ENCODE measurements at regions not wholly inside any gene's neighbourhood (a gene's known extent, or its start where the extent isn't known, plus 50 kb on each side); places are given as distances from the start of the nearest gene placed in this dataset.

DNA sequence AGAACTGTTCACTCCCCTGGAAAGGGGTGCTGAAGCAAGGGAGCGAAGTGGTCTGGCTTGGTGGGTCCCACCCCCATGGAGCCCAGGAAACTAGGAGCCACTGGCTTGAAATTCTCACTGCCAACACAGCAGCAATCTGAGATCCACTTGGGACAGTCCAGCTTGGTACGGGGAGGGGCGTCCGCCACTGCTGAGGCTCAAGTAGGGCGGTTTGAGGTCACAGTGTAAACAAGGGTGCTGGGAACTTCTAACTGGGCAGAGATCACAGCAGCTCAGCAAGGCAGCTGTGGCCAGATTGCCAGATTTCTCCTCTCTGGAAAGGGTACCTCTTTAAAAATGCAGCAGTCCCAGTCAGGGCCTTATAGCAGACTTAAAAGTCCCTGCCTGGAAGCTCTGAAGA is 53.9 kb upstream of the GALNTL6 start:
- no peak overlapping the region for H3K27ac Mint-ChIP-seq (ENCODE audit: unreplicated experiment)
- no peak for TF ChIP-seq CTCF (IDR thresholded peaks at IDR 0.05)
- DNase-seq (ENCODE audit: low spot score), result no peak

GRCh38 chr4:171751538-171751937 is 61.7 kb upstream of the GALNTL6 start:
- H3K27ac Mint-ChIP-seq (ENCODE audit: unreplicated experiment), result no peak overlapping the region
- H3K36me3 Mint-ChIP-seq (ENCODE audit: low read depth), result no peaks in the 10 kb centered on the region
- TF ChIP-seq CTCF (IDR thresholded peaks at IDR 0.05), result no peak
- no peak for DNase-seq (ENCODE audit: low spot score)
- H3K27me3 Mint-ChIP-seq (ENCODE audit: low read depth), result peaks cover 2% of the 10 kb centered on the region
- no peak overlapping the region for H3K4me3 Mint-ChIP-seq (ENCODE audit: unreplicated experiment)
- H3K9me3 Mint-ChIP-seq (ENCODE audit: low read depth), result no peaks in the 10 kb centered on the region
- no peaks in the 10 kb centered on the region for H3K4me1 Mint-ChIP-seq (ENCODE audit: low read depth)

More for the DNA sequence above, 53.9 kb upstream of the GALNTL6 start:
- Mint-ChIP-seq H3K4me1 (ENCODE audit: low read depth) (no peaks in the 10 kb centered on the region), H3K4me3 (ENCODE audit: unreplicated experiment) (no peak overlapping the region), H3K27me3 (ENCODE audit: low read depth) (peaks cover 4% of the 10 kb centered on the region), H3K9me3 (ENCODE audit: low read depth) (peaks cover 14% of the 10 kb centered on the region), H3K36me3 (ENCODE audit: low read depth) (no peaks in the 10 kb centered on the region)

DNA sequence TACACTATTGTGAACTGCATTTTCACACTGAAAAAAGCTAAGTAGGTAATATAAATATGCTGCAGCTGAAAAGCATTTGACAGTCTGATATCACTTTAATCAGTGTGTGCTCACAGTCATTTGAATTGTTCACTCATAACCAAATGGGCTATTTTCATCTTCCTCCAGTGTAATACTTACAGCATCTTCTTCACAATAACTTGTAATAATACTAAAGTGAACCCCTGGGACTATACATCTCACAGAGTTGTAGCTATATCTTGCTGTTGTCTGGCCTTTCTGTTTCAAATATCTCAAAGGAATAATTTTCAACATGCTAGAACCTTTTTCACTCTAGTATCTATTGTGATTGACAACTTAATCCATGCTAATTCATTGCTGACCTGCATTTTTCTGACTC is 66.8 kb upstream of the GALNTL6 start:
- H3K9me3 Mint-ChIP-seq (ENCODE audit: low read depth), result no peaks in the 10 kb centered on the region

DNA sequence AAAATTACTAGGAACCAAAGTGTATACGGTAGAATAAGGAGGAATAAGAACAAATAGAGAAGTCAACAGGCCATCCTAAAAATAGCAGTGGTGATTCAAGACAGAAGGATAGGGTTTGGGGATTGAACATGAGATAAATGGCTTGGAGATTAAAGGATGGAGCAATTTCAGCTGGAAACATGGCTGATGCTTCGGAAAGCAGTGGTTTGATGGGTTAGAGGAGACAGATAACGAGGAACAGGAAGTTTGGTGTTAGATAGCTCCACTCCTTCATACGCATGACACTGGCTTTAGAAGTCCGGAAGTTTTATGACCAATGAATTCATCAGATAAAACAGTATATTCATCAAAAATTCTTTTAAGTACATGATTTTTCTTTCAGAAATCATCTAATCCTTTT is 70.8 kb upstream of the GALNTL6 start:
- Mint-ChIP-seq H3K27ac (ENCODE audit: unreplicated experiment) (no peak overlapping the region), H3K27me3 (ENCODE audit: low read depth) (peaks cover 22% of the 10 kb centered on the region), H3K4me1 (ENCODE audit: low read depth) (no peaks in the 10 kb centered on the region), H3K36me3 (ENCODE audit: low read depth) (no peaks in the 10 kb centered on the region), H3K4me3 (ENCODE audit: unreplicated experiment) (no peak overlapping the region), H3K9me3 (ENCODE audit: low read depth) (no peaks in the 10 kb centered on the region)
- DNase-seq (ENCODE audit: low spot score), result no peak
- no peak for TF ChIP-seq CTCF (IDR thresholded peaks at IDR 0.05)

More for the DNA sequence above, 66.8 kb upstream of the GALNTL6 start:
- no peak overlapping the region for H3K27ac Mint-ChIP-seq (ENCODE audit: unreplicated experiment)
- no peaks in the 10 kb centered on the region for H3K4me1 Mint-ChIP-seq (ENCODE audit: low read depth)
- no peak overlapping the region for H3K4me3 Mint-ChIP-seq (ENCODE audit: unreplicated experiment)
- peaks cover 18% of the 10 kb centered on the region for H3K27me3 Mint-ChIP-seq (ENCODE audit: low read depth)
- H3K36me3 Mint-ChIP-seq (ENCODE audit: low read depth), result no peaks in the 10 kb centered on the region
- no peak for TF ChIP-seq CTCF (IDR thresholded peaks at IDR 0.05)
- DNase-seq (ENCODE audit: low spot score), result no peak

DNA sequence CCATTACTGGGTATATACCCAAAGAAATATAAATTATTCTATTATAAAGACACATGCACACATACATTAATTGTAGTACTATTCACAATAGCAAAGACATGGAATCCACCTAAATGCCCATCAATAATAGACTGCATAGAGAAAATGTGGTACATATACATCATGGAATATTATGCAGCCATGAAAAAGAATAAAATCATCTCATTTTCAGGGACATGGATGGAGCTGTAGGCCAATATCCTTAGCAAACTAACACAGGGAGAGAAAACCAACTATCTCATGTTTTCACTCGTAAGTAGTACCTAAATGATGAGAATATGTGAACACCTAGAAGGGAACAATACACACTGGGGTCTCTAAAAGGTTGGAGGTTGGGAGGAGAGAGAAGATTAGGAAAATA is 86.0 kb upstream of the GALNTL6 start:
- no peak for TF ChIP-seq CTCF (IDR thresholded peaks at IDR 0.05)
- no peaks in the 10 kb centered on the region for H3K27me3 Mint-ChIP-seq (ENCODE audit: low read depth)
- H3K27ac Mint-ChIP-seq (ENCODE audit: unreplicated experiment), result no peak overlapping the region
- no peak overlapping the region for H3K4me3 Mint-ChIP-seq (ENCODE audit: unreplicated experiment)
- DNase-seq (ENCODE audit: low spot score), result no peak
- peaks cover 31% of the 10 kb centered on the region for H3K9me3 Mint-ChIP-seq (ENCODE audit: low read depth)
- no peaks in the 10 kb centered on the region for H3K4me1 Mint-ChIP-seq (ENCODE audit: low read depth)
- H3K36me3 Mint-ChIP-seq (ENCODE audit: low read depth), result peaks cover 2% of the 10 kb centered on the region

Measured in chondrocyte (in vitro differentiated cells).